ENCODE measurements at regions not wholly inside any gene's neighbourhood (a gene's known extent, or its start where the extent isn't known, plus 50 kb on each side); places are given as distances from the start of the nearest gene placed in this dataset.

- Histone ChIP-seq H3K36me3 (ENCODE audit: insufficient read depth, low read length) (no peaks in the 10 kb centered on the region), H3K27ac (ENCODE audit: low read length) (no peak overlapping the region), H4K20me1 (ENCODE audit: insufficient read depth) (no peaks in the 10 kb centered on the region), H3K9me3 (ENCODE audit: low read length) (peaks cover 3% of the 10 kb centered on the region), H3K79me2 (replicated peaks; ENCODE audit: insufficient read depth, low read length) (no peaks in the 10 kb centered on the region), H2AFZ (ENCODE audit: low read depth, low read length) (no peak overlapping the region), H3K9me2 (ENCODE audit: insufficient read depth, low read length) (no peaks in the 10 kb centered on the region), H3K27me3 (ENCODE audit: insufficient read depth, low read depth, low read length) (no peaks in the 10 kb centered on the region), H3K4me2 (ENCODE audit: low read length) (peak overlapping the region; percentile 45), H3K4me3 (ENCODE audit: low read length) (peak overlapping the region; percentile 15), H3F3A (ENCODE audit: insufficient read depth, low read length, poor library complexity, severe bottlenecking) (no peaks in the 10 kb centered on the region), H3K9ac (ENCODE audit: low read length) (no peak overlapping the region)
- TF ChIP-seq EP300 (conservative IDR thresholded peaks at IDR 0.05; ENCODE audit: poor library complexity, severe bottlenecking) (peak; percentile 29), TAF1 (IDR thresholded peaks at IDR 0.05; ENCODE audit: low read depth) (no peak)
Measured at GRCh38 chr4:86441175-86441936, 81.5 kb upstream of the MAPK10 start.

- no peak overlapping the region for H3K4me3 ChIP-seq (ENCODE audit: low read length)
- H2AFZ ChIP-seq (ENCODE audit: low read depth, low read length), result no peak overlapping the region
- H4K20me1 ChIP-seq (ENCODE audit: insufficient read depth), result no peaks in the 10 kb centered on the region
- H3K9me3 ChIP-seq (ENCODE audit: low read length), result peaks cover 3% of the 10 kb centered on the region
- no peaks in the 10 kb centered on the region for H3K79me2 ChIP-seq (replicated peaks; ENCODE audit: insufficient read depth, low read length)
- no peaks in the 10 kb centered on the region for H3K27me3 ChIP-seq (ENCODE audit: insufficient read depth, low read depth, low read length)
- H3K9ac ChIP-seq (ENCODE audit: low read length), result no peak overlapping the region
- no peaks in the 10 kb centered on the region for H3K9me2 ChIP-seq (ENCODE audit: insufficient read depth, low read length)
- no peaks in the 10 kb centered on the region for H3K36me3 ChIP-seq (ENCODE audit: insufficient read depth, low read length)
- H3K27ac ChIP-seq (ENCODE audit: low read length), result no peak overlapping the region
- H3F3A ChIP-seq (ENCODE audit: insufficient read depth, low read length, poor library complexity, severe bottlenecking), result no peaks in the 10 kb centered on the region
- H3K4me2 ChIP-seq (ENCODE audit: low read length), result no peak overlapping the region
- TF ChIP-seq RAD21 (conservative IDR thresholded peaks at IDR 0.05) (no peak), POLR2AphosphoS5 (IDR thresholded peaks at IDR 0.05) (no peak), SMC3 (conservative IDR thresholded peaks at IDR 0.05; ENCODE audit: poor library complexity) (no peak), EZH2 (IDR thresholded peaks at IDR 0.05; ENCODE audit: borderline replicate concordance, insufficient read depth, low read length, poor library complexity, severe bottlenecking) (no peak), TAF1 (IDR thresholded peaks at IDR 0.05; ENCODE audit: low read depth) (no peak), EP300 (conservative IDR thresholded peaks at IDR 0.05; ENCODE audit: poor library complexity, severe bottlenecking) (no peak), MXI1 (conservative IDR thresholded peaks at IDR 0.05; ENCODE audit: poor library complexity, severe bottlenecking) (no peak), REST (IDR thresholded peaks at IDR 0.05; ENCODE audit: borderline replicate concordance) (no peak)
- TF ChIP-seq, protein P1, sequence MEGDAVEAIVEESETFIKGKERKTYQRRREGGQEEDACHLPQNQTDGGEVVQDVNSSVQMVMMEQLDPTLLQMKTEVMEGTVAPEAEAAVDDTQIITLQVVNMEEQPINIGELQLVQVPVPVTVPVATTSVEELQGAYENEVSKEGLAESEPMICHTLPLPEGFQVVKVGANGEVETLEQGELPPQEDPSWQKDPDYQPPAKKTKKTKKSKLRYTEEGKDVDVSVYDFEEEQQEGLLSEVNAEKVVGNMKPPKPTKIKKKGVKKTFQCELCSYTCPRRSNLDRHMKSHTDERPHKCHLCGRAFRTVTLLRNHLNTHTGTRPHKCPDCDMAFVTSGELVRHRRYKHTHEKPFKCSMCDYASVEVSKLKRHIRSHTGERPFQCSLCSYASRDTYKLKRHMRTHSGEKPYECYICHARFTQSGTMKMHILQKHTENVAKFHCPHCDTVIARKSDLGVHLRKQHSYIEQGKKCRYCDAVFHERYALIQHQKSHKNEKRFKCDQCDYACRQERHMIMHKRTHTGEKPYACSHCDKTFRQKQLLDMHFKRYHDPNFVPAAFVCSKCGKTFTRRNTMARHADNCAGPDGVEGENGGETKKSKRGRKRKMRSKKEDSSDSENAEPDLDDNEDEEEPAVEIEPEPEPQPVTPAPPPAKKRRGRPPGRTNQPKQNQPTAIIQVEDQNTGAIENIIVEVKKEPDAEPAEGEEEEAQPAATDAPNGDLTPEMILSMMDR (IDR thresholded peaks at IDR 0.05; ENCODE audit: poor library complexity, severe bottlenecking), result no peak
Measured at GRCh38 chr4:86442881-86443280, 83.0 kb upstream of the MAPK10 start.

Data from neural cell (in vitro differentiated cells).